ENCODE measurements at regions not wholly inside any gene's neighbourhood (a gene's known extent, or its start where the extent isn't known, plus 50 kb on each side); places are given as distances from the start of the nearest gene placed in this dataset.
"Not testable (repeated sequence)": the region's sequence is repeated elsewhere in the genome, so short reads cannot be mapped to it uniquely, and the experiment has no call there.

GRCh38 chr13:24618011-24618955 is 61.9 kb upstream of the ATP12A start:
- DNase-seq, result no peak

GRCh38 chr13:24619282-24619681 is 60.9 kb upstream of the ATP12A start:
- no peak for DNase-seq

- not testable (repeated sequence) for DNase-seq
These were observed 57.6 kb upstream of the ATP12A start for GRCh38 chr13:24622481-24623148.

- no peak for DNase-seq
These were observed 57.0 kb upstream of the ATP12A start for GRCh38 chr13:24623149-24623665.

- DNase-seq, result no peak
These were observed 55.8 kb upstream of the ATP12A start for GRCh38 chr13:24624363-24624762.

- no peak for DNase-seq
These were observed 55.4 kb upstream of the ATP12A start for GRCh38 chr13:24624801-24625231.

- DNase-seq, result no peak
These were observed 54.9 kb upstream of the ATP12A start for GRCh38 chr13:24625331-24625731.

GRCh38 chr13:24625870-24626849 is 54.0 kb upstream of the ATP12A start:
- DNase-seq, result no peak

GRCh38 chr13:24627090-24627714 is 53.0 kb upstream of the ATP12A start:
- no peak for DNase-seq

- peak; percentile 10 to 24 for DNase-seq
These were observed 52.3 kb upstream of the ATP12A start for GRCh38 chr13:24627946-24628345.

- no peak for DNase-seq
These were observed 50.9 kb upstream of the ATP12A start for GRCh38 chr13:24629320-24629719.

GRCh38 chr13:24630121-24630520 is 50.1 kb upstream of the ATP12A start:
- no peak for DNase-seq

Measured in NCI-H1930 (cell line).